ENCODE measurements at regions not wholly inside any gene's neighbourhood (a gene's known extent, or its start where the extent isn't known, plus 50 kb on each side); places are given as distances from the start of the nearest gene placed in this dataset.

DNA sequence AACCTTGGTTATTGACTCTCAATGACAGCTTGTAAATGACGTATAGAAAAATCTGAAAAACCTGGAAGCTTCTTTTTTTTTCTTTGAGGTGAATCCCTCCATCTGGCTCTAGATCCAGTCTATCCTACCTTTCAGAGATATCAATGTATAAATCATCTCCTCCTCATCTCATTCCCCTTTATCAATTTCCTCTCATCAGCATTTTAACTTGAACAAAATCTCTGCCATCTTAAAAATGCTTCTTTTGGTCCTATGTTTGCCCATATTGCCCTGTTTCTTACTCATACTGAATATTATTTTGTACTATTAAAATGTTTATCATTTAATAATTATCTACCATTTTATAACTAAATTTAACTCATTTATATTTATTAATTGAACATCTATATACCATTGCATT, 306.7 kb upstream of the TSHZ2 start:
- DNase-seq (ENCODE audit: low read depth in 1 of 2, low spot score in 1 of 2), result no peak
- TF ChIP-seq, protein P1, sequence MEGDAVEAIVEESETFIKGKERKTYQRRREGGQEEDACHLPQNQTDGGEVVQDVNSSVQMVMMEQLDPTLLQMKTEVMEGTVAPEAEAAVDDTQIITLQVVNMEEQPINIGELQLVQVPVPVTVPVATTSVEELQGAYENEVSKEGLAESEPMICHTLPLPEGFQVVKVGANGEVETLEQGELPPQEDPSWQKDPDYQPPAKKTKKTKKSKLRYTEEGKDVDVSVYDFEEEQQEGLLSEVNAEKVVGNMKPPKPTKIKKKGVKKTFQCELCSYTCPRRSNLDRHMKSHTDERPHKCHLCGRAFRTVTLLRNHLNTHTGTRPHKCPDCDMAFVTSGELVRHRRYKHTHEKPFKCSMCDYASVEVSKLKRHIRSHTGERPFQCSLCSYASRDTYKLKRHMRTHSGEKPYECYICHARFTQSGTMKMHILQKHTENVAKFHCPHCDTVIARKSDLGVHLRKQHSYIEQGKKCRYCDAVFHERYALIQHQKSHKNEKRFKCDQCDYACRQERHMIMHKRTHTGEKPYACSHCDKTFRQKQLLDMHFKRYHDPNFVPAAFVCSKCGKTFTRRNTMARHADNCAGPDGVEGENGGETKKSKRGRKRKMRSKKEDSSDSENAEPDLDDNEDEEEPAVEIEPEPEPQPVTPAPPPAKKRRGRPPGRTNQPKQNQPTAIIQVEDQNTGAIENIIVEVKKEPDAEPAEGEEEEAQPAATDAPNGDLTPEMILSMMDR (IDR thresholded peaks at IDR 0.05; ENCODE audit: low read depth, low read length), result no peak
- H3K27ac ChIP-seq, result no peak overlapping the region
- peaks cover 3% of the 10 kb centered on the region for H3K4me1 ChIP-seq (ENCODE audit: low read depth)
- no peaks in the 10 kb centered on the region for H3K36me3 ChIP-seq
- no peaks in the 10 kb centered on the region for H3K9me3 ChIP-seq (ENCODE audit: low read depth)
- no peak overlapping the region for H3K4me3 ChIP-seq
- no peaks in the 10 kb centered on the region for H3K27me3 ChIP-seq

DNA sequence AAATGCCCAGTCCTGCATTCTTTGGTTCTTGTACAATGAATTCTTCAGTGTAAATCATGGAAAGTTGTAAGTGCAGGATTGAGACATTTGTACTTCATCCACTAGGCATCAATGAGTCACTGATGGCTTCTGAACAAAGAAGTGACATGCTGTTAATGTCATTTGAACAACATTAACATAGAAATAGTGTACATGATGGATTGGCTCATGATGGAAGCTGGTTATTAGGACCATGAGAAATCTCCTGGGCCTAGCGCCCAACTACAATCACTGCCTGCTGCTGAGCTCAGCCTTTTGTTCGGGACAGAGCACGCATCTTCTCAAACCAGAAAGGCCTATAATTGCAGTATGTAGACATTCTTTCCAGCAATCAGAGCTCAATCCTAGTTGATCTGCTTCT, 316.8 kb upstream of the TSHZ2 start:
- no peak for DNase-seq (ENCODE audit: low read depth in 1 of 2, low spot score in 1 of 2)
- no peak overlapping the region for H3K27ac ChIP-seq
- no peak overlapping the region for H3K4me3 ChIP-seq
- H3K9me3 ChIP-seq (ENCODE audit: low read depth), result no peaks in the 10 kb centered on the region
- H3K4me1 ChIP-seq (ENCODE audit: low read depth), result no peaks in the 10 kb centered on the region
- H3K36me3 ChIP-seq, result no peaks in the 10 kb centered on the region
- TF ChIP-seq, protein P1 (IDR thresholded peaks at IDR 0.05; ENCODE audit: low read depth, low read length), result no peak
- H3K27me3 ChIP-seq, result no peaks in the 10 kb centered on the region

DNA sequence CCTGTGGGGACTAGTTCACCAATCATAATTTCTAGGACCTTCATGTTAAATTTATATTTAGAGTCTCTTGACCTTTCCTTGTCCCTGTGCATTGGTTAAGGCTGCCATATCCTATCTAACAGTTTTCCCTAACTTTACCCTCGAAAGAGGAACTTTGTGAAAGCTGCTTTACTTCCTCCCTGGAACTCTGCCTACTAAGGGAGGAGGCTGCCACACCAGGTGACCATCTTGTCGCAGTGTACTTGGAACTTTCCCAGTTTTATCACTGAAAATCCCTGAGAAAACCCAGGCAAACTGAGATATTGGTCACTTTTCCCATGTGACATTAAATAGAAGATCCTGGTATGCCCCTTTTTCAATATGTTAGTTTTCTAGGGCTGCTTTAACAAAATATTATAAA, 317.6 kb upstream of the TSHZ2 start:
- Histone ChIP-seq H3K36me3 (no peaks in the 10 kb centered on the region), H3K27ac (no peak overlapping the region), H3K9me3 (ENCODE audit: low read depth) (no peaks in the 10 kb centered on the region), H3K27me3 (no peaks in the 10 kb centered on the region), H3K4me1 (ENCODE audit: low read depth) (no peaks in the 10 kb centered on the region), H3K4me3 (no peak overlapping the region)
- TF ChIP-seq, protein P1 (IDR thresholded peaks at IDR 0.05; ENCODE audit: low read depth, low read length), result no peak
- no peak for DNase-seq (ENCODE audit: low read depth in 1 of 2, low spot score in 1 of 2)

DNA sequence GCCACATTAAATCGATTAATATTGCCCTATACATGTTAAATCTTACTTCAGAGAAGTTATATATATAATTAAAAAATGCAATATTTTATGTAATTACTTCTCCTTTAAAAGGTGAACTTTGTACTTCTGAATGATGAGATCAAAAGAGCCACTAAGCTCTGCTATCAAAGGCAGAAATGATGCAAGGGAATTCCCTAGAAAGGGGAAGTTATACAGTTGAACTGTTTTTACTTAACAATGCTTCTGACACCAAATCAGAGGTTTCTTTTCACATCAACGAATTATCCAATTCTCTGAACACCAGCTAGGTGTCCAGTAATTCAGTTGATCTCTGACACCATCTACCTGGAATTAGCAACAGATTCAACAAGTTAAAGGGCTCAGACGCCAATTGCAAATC, 319.9 kb upstream of the TSHZ2 start:
- no peak for DNase-seq (ENCODE audit: low read depth in 1 of 2, low spot score in 1 of 2)
- H3K27ac ChIP-seq, result no peak overlapping the region
- H3K36me3 ChIP-seq, result no peaks in the 10 kb centered on the region
- no peaks in the 10 kb centered on the region for H3K9me3 ChIP-seq (ENCODE audit: low read depth)
- TF ChIP-seq, protein P1 (IDR thresholded peaks at IDR 0.05; ENCODE audit: low read depth, low read length), result no peak
- H3K4me1 ChIP-seq (ENCODE audit: low read depth), result no peaks in the 10 kb centered on the region
- no peak overlapping the region for H3K4me3 ChIP-seq
- H3K27me3 ChIP-seq, result no peaks in the 10 kb centered on the region

DNA sequence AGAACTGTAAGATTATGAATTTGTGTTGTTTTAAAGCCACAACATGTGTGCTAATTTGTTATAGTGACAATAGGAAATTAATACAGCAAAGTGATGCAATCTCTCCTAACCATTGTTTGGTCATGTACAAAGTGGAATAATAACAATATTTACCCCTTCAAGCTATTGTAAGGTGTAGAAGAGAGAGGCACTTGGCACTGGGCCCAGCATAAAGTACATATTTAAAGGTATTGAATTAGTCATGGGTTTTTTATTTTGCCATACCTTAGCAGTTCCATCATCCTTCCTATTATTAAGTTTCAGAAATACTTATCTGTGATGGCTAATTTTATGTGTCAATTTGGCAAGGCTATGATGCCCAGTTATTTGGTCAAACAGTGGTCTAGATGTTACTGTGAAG, 322.4 kb upstream of the TSHZ2 start:
- no peaks in the 10 kb centered on the region for H3K36me3 ChIP-seq
- no peaks in the 10 kb centered on the region for H3K9me3 ChIP-seq (ENCODE audit: low read depth)
- H3K27ac ChIP-seq, result no peak overlapping the region
- H3K27me3 ChIP-seq, result peaks cover 2% of the 10 kb centered on the region
- no peaks in the 10 kb centered on the region for H3K4me1 ChIP-seq (ENCODE audit: low read depth)
- TF ChIP-seq, protein P1 (IDR thresholded peaks at IDR 0.05; ENCODE audit: low read depth, low read length), result no peak
- DNase-seq (ENCODE audit: low read depth in 1 of 2, low spot score in 1 of 2), result no peak
- no peak overlapping the region for H3K4me3 ChIP-seq

GRCh38 chr20:52645822-52646221, 326.3 kb upstream of the TSHZ2 start:
- Histone ChIP-seq H3K27ac (no peak overlapping the region), H3K9me3 (ENCODE audit: low read depth) (no peaks in the 10 kb centered on the region), H3K4me1 (ENCODE audit: low read depth) (no peaks in the 10 kb centered on the region), H3K27me3 (peaks cover 4% of the 10 kb centered on the region), H3K36me3 (no peaks in the 10 kb centered on the region), H3K4me3 (no peak overlapping the region)
- no peak for DNase-seq (ENCODE audit: low read depth in 1 of 2, low spot score in 1 of 2)
- TF ChIP-seq, protein P1 (IDR thresholded peaks at IDR 0.05; ENCODE audit: low read depth, low read length), result no peak

Measured in cardiac muscle cell (in vitro differentiated cells and primary cell).